Mesothelial cell of epicardium (in vitro differentiated cells): ENCODE measurements at regions not wholly inside any gene's neighbourhood (a gene's known extent, or its start where the extent isn't known, plus 50 kb on each side); places are given as distances from the start of the nearest gene placed in this dataset.

Experiments used
- DNase-seq, 2 experiments: peaks; one replicate each; pipeline ENCODE4 v3.0.0; 2021; ENCODE audit warnings: low spot score in 2 of 2; ENCODE audit not compliant: unreplicated experiment in 2 of 2
- H3K27ac Mint-ChIP-seq: 2 replicates; pipeline ENCODE4 v1.8.0; 2021; ENCODE audit warnings: mixed read lengths
- H3K27me3 Mint-ChIP-seq: 2 replicates; pipeline ENCODE4 v1.8.0; 2021; ENCODE audit warnings: low read depth, mixed read lengths
- H3K36me3 Mint-ChIP-seq: 2 replicates; pipeline ENCODE4 v1.8.0; 2021; ENCODE audit warnings: mixed read lengths
- H3K4me1 Mint-ChIP-seq: 2 replicates; pipeline ENCODE4 v1.8.0; 2021; ENCODE audit warnings: mixed read lengths
- H3K4me3 Mint-ChIP-seq: 2 replicates; pipeline ENCODE4 v1.8.0; 2021; ENCODE audit warnings: mild to moderate bottlenecking, moderate library complexity, mixed read lengths
- H3K9me3 Mint-ChIP-seq: 2 replicates; pipeline ENCODE4 v1.8.0; 2021; ENCODE audit warnings: mixed read lengths
- TF ChIP-seq, protein P1 (sequence below): fragments of 200-600 bp; sonication (generic); IDR thresholded peaks from one replicate; pipeline ENCODE4 v1.5.0; 2021; ENCODE audit warnings: antibody characterized with exemption; ENCODE audit not compliant: unreplicated experiment

DNA sequence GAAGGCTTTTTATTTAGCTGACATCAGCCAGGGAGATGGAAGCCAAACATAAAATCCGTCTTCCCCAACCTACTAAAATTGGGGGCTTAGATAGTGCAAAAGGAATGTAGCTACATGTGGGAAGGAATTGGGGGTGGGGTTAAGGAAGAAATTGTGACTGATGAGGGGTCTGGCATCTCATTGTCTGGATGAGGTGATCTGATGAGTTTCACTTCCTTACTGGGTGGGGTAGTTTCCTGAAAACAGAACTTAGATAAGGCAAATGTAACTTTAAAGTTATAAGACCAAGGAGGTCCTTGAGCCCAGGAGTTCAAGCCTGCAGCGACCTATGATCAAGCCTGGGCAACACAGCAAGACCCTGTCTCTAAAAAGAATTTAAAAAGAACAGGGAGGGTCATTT lies 105.5 kb upstream of the NEIL3 start:
- Mint-ChIP-seq H3K9me3 (peaks cover 17% of the 10 kb centered on the region), H3K4me1 (no peaks in the 10 kb centered on the region), H3K27me3 (no peaks in the 10 kb centered on the region), H3K4me3 (no peak overlapping the region), H3K36me3 (no peaks in the 10 kb centered on the region), H3K27ac (no peak overlapping the region)
- DNase-seq, result no peak
- TF ChIP-seq, protein P1, sequence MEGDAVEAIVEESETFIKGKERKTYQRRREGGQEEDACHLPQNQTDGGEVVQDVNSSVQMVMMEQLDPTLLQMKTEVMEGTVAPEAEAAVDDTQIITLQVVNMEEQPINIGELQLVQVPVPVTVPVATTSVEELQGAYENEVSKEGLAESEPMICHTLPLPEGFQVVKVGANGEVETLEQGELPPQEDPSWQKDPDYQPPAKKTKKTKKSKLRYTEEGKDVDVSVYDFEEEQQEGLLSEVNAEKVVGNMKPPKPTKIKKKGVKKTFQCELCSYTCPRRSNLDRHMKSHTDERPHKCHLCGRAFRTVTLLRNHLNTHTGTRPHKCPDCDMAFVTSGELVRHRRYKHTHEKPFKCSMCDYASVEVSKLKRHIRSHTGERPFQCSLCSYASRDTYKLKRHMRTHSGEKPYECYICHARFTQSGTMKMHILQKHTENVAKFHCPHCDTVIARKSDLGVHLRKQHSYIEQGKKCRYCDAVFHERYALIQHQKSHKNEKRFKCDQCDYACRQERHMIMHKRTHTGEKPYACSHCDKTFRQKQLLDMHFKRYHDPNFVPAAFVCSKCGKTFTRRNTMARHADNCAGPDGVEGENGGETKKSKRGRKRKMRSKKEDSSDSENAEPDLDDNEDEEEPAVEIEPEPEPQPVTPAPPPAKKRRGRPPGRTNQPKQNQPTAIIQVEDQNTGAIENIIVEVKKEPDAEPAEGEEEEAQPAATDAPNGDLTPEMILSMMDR, result no peak

- H3K4me3 Mint-ChIP-seq, result no peak overlapping the region
- H3K9me3 Mint-ChIP-seq, result peaks cover 2% of the 10 kb centered on the region
- H3K27me3 Mint-ChIP-seq, result no peaks in the 10 kb centered on the region
- H3K4me1 Mint-ChIP-seq, result no peaks in the 10 kb centered on the region
- no peaks in the 10 kb centered on the region for H3K36me3 Mint-ChIP-seq
- H3K27ac Mint-ChIP-seq, result no peak overlapping the region
- no peak for DNase-seq
- TF ChIP-seq, protein P1, result no peak
Measured at GRCh38 chr4:177214935-177215334, 94.7 kb upstream of the NEIL3 start.

GRCh38 chr4:177220376-177220775 lies 89.3 kb upstream of the NEIL3 start:
- H3K27ac Mint-ChIP-seq, result no peak overlapping the region
- DNase-seq, result no peak
- H3K36me3 Mint-ChIP-seq, result no peaks in the 10 kb centered on the region
- peaks cover 4% of the 10 kb centered on the region for H3K9me3 Mint-ChIP-seq
- TF ChIP-seq, protein P1, result no peak
- H3K27me3 Mint-ChIP-seq, result no peaks in the 10 kb centered on the region
- H3K4me3 Mint-ChIP-seq, result no peak overlapping the region
- H3K4me1 Mint-ChIP-seq, result no peaks in the 10 kb centered on the region

DNA sequence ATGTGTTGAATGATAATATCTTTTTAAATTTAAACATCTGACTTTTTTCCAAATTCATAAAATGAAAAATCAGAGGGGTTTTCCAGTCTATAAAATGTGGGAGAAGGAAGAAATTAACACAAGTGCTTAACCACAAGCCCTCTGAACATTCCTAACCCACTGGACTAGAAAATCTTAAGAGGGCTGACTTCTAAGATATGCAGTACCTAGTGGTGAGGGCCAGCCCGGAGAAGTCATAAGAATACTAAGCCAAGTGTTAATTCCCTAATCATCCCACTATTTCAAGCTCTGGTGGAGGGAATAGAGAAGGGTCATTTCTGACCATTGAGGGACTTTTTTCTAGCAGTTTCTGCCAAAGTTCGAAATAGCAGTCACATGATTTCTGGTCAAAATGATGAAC lies 86.9 kb upstream of the NEIL3 start:
- no peak overlapping the region for H3K27ac Mint-ChIP-seq
- TF ChIP-seq, protein P1, result no peak
- H3K9me3 Mint-ChIP-seq, result peaks cover 4% of the 10 kb centered on the region
- H3K36me3 Mint-ChIP-seq, result no peaks in the 10 kb centered on the region
- H3K4me3 Mint-ChIP-seq, result no peak overlapping the region
- no peaks in the 10 kb centered on the region for H3K4me1 Mint-ChIP-seq
- no peaks in the 10 kb centered on the region for H3K27me3 Mint-ChIP-seq
- no peak for DNase-seq

GRCh38 chr4:177225605-177226004 lies 84.1 kb upstream of the NEIL3 start:
- Mint-ChIP-seq H3K4me1 (no peaks in the 10 kb centered on the region), H3K27ac (no peak overlapping the region), H3K27me3 (no peaks in the 10 kb centered on the region), H3K36me3 (no peaks in the 10 kb centered on the region), H3K4me3 (no peak overlapping the region), H3K9me3 (peaks cover 4% of the 10 kb centered on the region)
- TF ChIP-seq, protein P1, result no peak
- DNase-seq, result no peak

- DNase-seq, result no peak
- Mint-ChIP-seq H3K36me3 (no peaks in the 10 kb centered on the region), H3K27me3 (no peaks in the 10 kb centered on the region), H3K27ac (no peak overlapping the region), H3K4me3 (no peak overlapping the region), H3K9me3 (peaks cover 4% of the 10 kb centered on the region), H3K4me1 (no peaks in the 10 kb centered on the region)
- TF ChIP-seq, protein P1, result no peak
Measured at GRCh38 chr4:177227636-177228035, 82.0 kb upstream of the NEIL3 start.
